Activated B cell treated with CpG ODN at 0.5 μM for 24 hours (primary cell): ENCODE measurements at regions not wholly inside any gene's neighbourhood (a gene's known extent, or its start where the extent isn't known, plus 50 kb on each side); places are given as distances from the start of the nearest gene placed in this dataset.

ENCODE experiments used
- ATAC-seq: fragments of 200-7000 bp; cut with Tn5 transposase; one replicate; pipeline ENCODE4 v1.10.0; 2021; ENCODE audit warnings: low read depth, mild to moderate bottlenecking, moderate library complexity
- CTCF ChIA-PET: fragments of 350-600 bp; sonication (Branson Sonifier 250); formaldehyde crosslinking; loops from one replicate; lab custom pipeline; 2021; ENCODE audit warnings: antibody characterized with exemption; lab: Charles Lee
- POLR2A ChIA-PET: fragments of 350-600 bp; sonication (Branson Sonifier 250); formaldehyde crosslinking; loops from one replicate; lab custom pipeline; 2021; ENCODE audit warnings: antibody characterized with exemption; lab: Charles Lee
- DNase-seq: peaks from one replicate; pipeline ENCODE4 v3.0.0; 2022
- H3K27ac Mint-ChIP-seq: one replicate; pipeline ENCODE4 v1.8.0; 2020; ENCODE audit warnings: mixed read lengths
- H3K27me3 Mint-ChIP-seq: one replicate; pipeline ENCODE4 v1.8.0; 2021; ENCODE audit warnings: mixed read lengths
- H3K36me3 Mint-ChIP-seq: one replicate; pipeline ENCODE4 v1.8.0; 2021; ENCODE audit warnings: low read depth, mixed read lengths
- H3K4me1 Mint-ChIP-seq: one replicate; pipeline ENCODE4 v1.8.0; 2021; ENCODE audit warnings: mixed read lengths
- H3K4me3 Mint-ChIP-seq: one replicate; pipeline ENCODE4 v1.8.0; 2020; ENCODE audit warnings: mild to moderate bottlenecking, mixed read lengths
- H3K9me3 Mint-ChIP-seq: one replicate; pipeline ENCODE4 v1.8.0; 2020; ENCODE audit warnings: mixed read lengths
- intact Hi-C: fragments of 100-400 bp; cut with micrococcal nuclease; formaldehyde crosslinking; loops from one replicate; pipeline ENCODE4 v1.15.1; 2024
- TF ChIP-seq, protein P1 (sequence below): fragments of 200-600 bp; IDR thresholded peaks from one replicate; pipeline ENCODE4 v1.8.0; 2022; ENCODE audit warnings: antibody characterized with exemption, mild to moderate bottlenecking

DNA sequence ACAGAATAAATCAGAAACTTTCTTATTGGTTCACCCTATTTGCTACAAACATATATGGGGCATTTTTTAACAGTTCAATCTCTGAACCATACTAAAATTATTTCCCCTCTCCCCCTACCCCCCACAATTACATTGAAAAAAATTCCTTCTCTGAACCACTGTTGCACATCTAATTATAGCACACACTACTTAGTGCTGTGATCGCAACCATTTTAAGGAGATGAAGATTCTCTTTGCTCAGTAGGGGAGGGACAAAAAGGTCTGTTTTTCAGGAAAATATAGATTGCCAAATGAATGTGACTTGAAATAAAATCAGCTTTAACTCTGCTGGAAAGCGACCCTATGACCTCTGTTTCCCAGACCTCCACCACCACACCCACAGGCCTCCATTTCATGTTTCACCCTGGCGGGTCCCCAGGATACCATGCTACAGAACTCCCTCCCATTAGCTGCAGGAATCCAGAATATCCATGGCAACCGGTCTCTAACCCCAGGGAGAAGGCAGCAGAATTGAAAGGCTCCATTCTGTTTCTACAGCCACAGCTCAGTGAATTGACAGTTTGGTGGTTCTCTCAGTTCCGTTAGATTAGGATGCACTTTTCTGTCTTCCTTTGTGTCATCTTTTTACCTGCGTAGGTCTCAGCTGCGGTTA is 286.3 kb downstream of the TBC1D4 start:
- Mint-ChIP-seq H3K4me1 (no peaks in the 10 kb centered on the region), H3K4me3 (no peak overlapping the region), H3K27me3 (peaks cover 3% of the 10 kb centered on the region), H3K36me3 (no peaks in the 10 kb centered on the region), H3K9me3 (no peaks in the 10 kb centered on the region), H3K27ac (no peak overlapping the region)
- CTCF ChIA-PET: no interaction called here
- ATAC-seq (no peak), DNase-seq (no peak)
- TF ChIP-seq, protein P1, sequence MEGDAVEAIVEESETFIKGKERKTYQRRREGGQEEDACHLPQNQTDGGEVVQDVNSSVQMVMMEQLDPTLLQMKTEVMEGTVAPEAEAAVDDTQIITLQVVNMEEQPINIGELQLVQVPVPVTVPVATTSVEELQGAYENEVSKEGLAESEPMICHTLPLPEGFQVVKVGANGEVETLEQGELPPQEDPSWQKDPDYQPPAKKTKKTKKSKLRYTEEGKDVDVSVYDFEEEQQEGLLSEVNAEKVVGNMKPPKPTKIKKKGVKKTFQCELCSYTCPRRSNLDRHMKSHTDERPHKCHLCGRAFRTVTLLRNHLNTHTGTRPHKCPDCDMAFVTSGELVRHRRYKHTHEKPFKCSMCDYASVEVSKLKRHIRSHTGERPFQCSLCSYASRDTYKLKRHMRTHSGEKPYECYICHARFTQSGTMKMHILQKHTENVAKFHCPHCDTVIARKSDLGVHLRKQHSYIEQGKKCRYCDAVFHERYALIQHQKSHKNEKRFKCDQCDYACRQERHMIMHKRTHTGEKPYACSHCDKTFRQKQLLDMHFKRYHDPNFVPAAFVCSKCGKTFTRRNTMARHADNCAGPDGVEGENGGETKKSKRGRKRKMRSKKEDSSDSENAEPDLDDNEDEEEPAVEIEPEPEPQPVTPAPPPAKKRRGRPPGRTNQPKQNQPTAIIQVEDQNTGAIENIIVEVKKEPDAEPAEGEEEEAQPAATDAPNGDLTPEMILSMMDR: no peak
- intact Hi-C loops: no loop called here
- POLR2A ChIA-PET: no interaction called here

- peaks cover 2% of the 10 kb centered on the region for H3K27me3 Mint-ChIP-seq
- H3K36me3 Mint-ChIP-seq: no peaks in the 10 kb centered on the region
- intact Hi-C loops: no loop called here
- no peak overlapping the region for H3K4me3 Mint-ChIP-seq
- ATAC-seq (no peak), DNase-seq (no peak)
- H3K4me1 Mint-ChIP-seq: no peaks in the 10 kb centered on the region
- no peaks in the 10 kb centered on the region for H3K9me3 Mint-ChIP-seq
- no peak overlapping the region for H3K27ac Mint-ChIP-seq
- POLR2A ChIA-PET: no interaction called here
- CTCF ChIA-PET: no interaction called here
- TF ChIP-seq, protein P1: no peak
Measured at GRCh38 chr13:75194717-75195462, 287.1 kb downstream of the TBC1D4 start.

GRCh38 chr13:75186379-75186778 is 295.6 kb downstream of the TBC1D4 start:
- H3K27ac Mint-ChIP-seq: no peak overlapping the region
- ChIA-PET CTCF (no interaction called here), POLR2A (no interaction called here)
- ATAC-seq (no peak), DNase-seq (no peak)
- H3K4me1 Mint-ChIP-seq: no peaks in the 10 kb centered on the region
- TF ChIP-seq, protein P1: no peak
- H3K9me3 Mint-ChIP-seq: peaks cover 8% of the 10 kb centered on the region
- H3K4me3 Mint-ChIP-seq: no peak overlapping the region
- H3K36me3 Mint-ChIP-seq: no peaks in the 10 kb centered on the region
- intact Hi-C loops: no loop called here
- no peaks in the 10 kb centered on the region for H3K27me3 Mint-ChIP-seq

DNA sequence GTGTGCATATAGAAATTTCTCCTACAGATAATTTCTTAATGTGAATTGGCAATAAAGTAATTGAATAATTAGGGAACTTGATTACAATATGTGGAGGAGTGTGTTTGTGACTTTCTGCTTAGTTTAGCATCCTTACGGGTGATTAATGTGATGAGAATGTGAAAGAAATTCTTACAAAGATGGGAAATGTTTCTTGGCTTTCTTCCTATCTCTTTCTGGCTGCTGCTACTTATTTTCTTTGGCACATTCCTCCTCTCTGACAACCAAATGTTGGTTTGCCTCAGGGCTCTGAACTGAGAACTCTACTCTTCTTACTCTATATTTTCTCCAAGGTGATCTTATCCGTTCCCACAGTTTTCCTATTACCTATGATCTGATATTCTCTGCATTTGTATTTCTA is 300.1 kb downstream of the TBC1D4 start:
- Mint-ChIP-seq H3K36me3 (no peaks in the 10 kb centered on the region), H3K27me3 (no peaks in the 10 kb centered on the region), H3K4me1 (no peaks in the 10 kb centered on the region), H3K9me3 (peaks cover 8% of the 10 kb centered on the region), H3K4me3 (no peak overlapping the region), H3K27ac (no peak overlapping the region)
- ChIA-PET POLR2A (no interaction called here), CTCF (no interaction called here)
- intact Hi-C loops: no loop called here
- TF ChIP-seq, protein P1: no peak
- ATAC-seq (no peak), DNase-seq (no peak)

GRCh38 chr13:75180805-75181455 is 301.0 kb downstream of the TBC1D4 start:
- no peaks in the 10 kb centered on the region for H3K27me3 Mint-ChIP-seq
- intact Hi-C loops: no loop called here
- POLR2A ChIA-PET: no interaction called here
- H3K4me3 Mint-ChIP-seq: no peak overlapping the region
- no peaks in the 10 kb centered on the region for H3K4me1 Mint-ChIP-seq
- no peak overlapping the region for H3K27ac Mint-ChIP-seq
- DNase-seq (no peak), ATAC-seq (no peak)
- TF ChIP-seq, protein P1: no peak
- H3K9me3 Mint-ChIP-seq: peaks cover 8% of the 10 kb centered on the region
- no peaks in the 10 kb centered on the region for H3K36me3 Mint-ChIP-seq
- CTCF ChIA-PET: no interaction called here
